SK-MEL-5 (cell line): ENCODE measurements at regions not wholly inside any gene's neighbourhood (a gene's known extent, or its start where the extent isn't known, plus 50 kb on each side); places are given as distances from the start of the nearest gene placed in this dataset.
A peak's percentile ranks its signal among the peaks of the same experiment; 100 is the strongest.
"Not testable (repeated sequence)": the region's sequence is repeated elsewhere in the genome, so short reads cannot be mapped to it uniquely, and the experiment has no call there.

ENCODE experiments used
- DNase-seq: peaks from one replicate; pipeline ENCODE4 v3.0.0-alpha.2; 2016; ENCODE audit warnings: low read depth, low spot score
- in situ Hi-C: cut with HindIII; loops from 2 replicates; pipeline ENCODE4 v1.10.0; 2016; ENCODE audit warnings: low sequenced_read_pairs, high pct_unique_total_duplicates, low pct_unique_long_range_greater_than_20kb

GRCh38 chr4:31234494-31234893 is 514.3 kb downstream of the PCDH7 start:
- no peak for DNase-seq
- in situ Hi-C loops, result no loop called here

- DNase-seq, result no peak
Measured at GRCh38 chr4:31234901-31235300, 514.7 kb downstream of the PCDH7 start.

DNA sequence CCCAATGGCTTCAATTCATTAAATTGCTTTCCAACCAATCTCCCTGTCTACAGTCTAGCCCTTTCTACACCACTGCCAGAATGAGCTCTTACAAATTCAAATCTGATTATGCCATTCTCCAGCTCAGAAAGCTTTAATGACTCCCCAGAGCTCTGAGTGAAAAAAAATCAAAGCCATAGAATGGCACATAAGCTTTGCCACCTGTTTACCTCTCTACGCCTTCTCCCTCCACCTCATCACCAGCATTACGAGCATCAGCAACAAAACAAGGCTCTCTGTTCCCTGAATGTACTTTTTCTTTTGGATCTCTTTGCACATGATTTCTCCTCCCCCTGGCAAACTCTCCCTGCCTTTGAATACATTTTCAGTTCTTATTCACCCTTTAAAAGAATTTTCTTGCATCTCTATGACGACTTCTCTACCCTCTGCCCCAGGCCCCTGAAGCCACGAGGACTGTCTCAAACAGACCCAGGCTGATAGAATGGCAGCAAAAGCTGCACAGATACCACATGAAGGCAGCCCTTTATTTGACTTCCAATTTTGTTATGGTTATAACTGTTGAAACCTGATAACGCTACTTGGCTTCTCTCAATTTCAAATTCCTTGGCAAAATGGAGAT is 516.0 kb downstream of the PCDH7 start:
- peak; percentile 43 for DNase-seq
- in situ Hi-C loops, result no loop called here

More at GRCh38 chr4:31234901-31235300, 514.7 kb downstream of the PCDH7 start:
- in situ Hi-C loops, result no loop called here

- DNase-seq, result no peak
- in situ Hi-C loops, result no loop called here
Measured at GRCh38 chr4:31236639-31237173, 516.5 kb downstream of the PCDH7 start.

DNA sequence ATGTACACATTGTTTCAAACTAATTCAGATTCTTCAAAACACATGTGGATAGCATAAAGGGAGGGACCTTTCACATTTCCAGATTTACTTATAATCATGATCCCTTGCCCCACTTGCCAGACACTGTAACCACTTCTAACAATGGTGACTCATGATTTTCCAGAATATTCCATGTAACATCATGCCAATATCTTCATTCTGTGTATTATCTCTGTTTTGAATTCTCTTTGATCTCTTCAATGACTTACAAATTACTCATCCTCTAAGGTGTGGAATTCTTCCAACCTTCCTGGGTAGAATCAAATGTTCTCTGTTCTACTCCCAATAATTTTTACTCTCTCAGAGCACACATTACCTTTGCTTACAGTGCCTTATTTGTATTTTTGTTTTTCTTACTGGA is 517.1 kb downstream of the PCDH7 start:
- in situ Hi-C loops, result no loop called here
- no peak for DNase-seq

- in situ Hi-C loops, result no loop called here
Measured at GRCh38 chr4:31239886-31240285, 519.7 kb downstream of the PCDH7 start.

GRCh38 chr4:31241504-31242106 is 521.4 kb downstream of the PCDH7 start:
- DNase-seq, result no peak
- in situ Hi-C loops, result no loop called here

More at GRCh38 chr4:31239886-31240285, 519.7 kb downstream of the PCDH7 start:
- DNase-seq, result no peak

DNA sequence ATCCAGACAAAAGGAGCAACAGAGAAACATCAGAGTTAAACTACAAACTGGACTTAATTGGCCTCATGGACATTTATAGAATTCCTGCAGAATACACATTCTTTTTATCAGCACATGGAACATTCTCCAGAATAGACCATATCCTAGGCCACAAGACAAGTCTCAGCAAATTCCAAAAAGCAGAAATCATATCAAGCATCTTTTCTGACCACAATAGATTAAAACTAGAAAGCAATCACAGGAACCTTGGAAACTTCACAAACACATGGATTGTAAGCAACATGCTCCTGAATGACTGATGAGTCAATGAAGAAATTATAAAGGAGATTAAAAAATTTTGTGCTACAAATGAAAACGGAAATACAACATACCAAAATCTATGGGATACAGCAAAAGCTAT is 526.7 kb downstream of the PCDH7 start:
- no peak for DNase-seq
- in situ Hi-C loops, result no loop called here

DNA sequence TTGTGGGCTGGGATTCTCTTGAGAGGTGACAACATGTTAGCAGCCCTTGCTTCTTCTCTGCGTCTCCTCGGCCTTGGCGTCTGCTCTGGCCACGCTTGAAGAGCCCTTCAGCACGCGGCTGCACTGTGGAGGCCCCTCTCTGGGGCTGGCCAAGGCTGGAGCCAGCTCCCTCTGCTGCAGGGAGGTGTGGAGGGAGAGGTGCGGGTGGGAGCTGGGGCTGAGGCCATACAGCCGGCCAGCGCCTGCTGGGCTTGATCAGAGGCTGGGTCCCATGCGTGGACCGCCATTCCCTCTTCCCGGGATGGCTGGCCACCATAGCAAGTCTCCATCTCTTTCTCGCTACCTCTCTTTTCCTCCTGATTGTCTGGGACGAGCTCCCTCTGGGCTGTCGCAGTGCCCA is 539.0 kb downstream of the PCDH7 start:
- no peak for DNase-seq
- in situ Hi-C loops, result no loop called here

- no peak for DNase-seq
- in situ Hi-C loops, result no loop called here
Measured at GRCh38 chr4:31261632-31262031, 541.5 kb downstream of the PCDH7 start.

DNA sequence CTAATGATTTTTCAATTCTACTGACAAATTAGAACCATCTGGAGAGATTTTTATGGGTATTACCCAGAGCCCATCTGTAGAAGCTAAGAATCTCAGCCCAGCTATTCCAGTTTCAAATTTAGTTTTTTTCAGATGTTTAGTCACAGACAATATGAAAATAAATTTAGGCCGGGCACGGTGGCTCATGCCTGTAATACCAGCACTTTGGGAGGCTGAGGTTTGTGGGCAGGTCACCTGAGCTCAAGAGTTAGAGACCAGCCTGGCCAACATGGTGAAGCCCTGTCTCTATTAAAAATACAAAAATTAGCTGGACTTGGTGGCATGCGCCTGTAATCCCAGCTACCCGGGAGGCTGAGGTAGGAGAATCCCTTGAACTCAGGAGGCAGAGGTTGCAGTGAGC is 545.9 kb downstream of the PCDH7 start:
- in situ Hi-C loops, DNase-seq: not testable (repeated sequence)

- in situ Hi-C loops, result no loop called here
- DNase-seq, result no peak
Measured at GRCh38 chr4:31272331-31273061, 552.3 kb downstream of the PCDH7 start.

DNA sequence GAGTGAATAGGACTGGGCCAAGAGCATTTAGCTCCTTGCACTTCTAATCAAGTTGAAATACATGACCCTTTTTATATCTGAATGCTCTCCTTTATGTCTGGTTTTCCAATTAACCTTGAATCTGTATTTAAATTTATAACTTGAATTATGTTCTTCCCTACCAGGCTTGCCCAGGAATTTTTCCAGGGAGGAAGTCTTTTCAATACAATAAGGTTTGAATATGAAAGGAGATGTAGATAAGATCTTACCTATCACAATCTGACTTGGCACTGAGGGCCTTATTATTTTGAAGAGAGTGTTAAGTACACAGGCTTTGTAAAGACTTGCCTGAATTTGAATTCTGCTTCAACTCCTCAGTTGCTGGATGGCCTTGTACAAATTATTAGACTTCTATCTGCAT is 555.7 kb downstream of the PCDH7 start:
- no peak for DNase-seq
- in situ Hi-C loops, result no loop called here

GRCh38 chr4:31283679-31284078 is 563.5 kb downstream of the PCDH7 start:
- in situ Hi-C loops, result no loop called here

GRCh38 chr4:31290836-31291235 is 570.7 kb downstream of the PCDH7 start:
- DNase-seq, result no peak
- in situ Hi-C loops, result no loop called here

More at GRCh38 chr4:31283679-31284078, 563.5 kb downstream of the PCDH7 start:
- no peak for DNase-seq

GRCh38 chr4:31291238-31291637 is 571.1 kb downstream of the PCDH7 start:
- in situ Hi-C loops, result no loop called here
- DNase-seq, result no peak

DNA sequence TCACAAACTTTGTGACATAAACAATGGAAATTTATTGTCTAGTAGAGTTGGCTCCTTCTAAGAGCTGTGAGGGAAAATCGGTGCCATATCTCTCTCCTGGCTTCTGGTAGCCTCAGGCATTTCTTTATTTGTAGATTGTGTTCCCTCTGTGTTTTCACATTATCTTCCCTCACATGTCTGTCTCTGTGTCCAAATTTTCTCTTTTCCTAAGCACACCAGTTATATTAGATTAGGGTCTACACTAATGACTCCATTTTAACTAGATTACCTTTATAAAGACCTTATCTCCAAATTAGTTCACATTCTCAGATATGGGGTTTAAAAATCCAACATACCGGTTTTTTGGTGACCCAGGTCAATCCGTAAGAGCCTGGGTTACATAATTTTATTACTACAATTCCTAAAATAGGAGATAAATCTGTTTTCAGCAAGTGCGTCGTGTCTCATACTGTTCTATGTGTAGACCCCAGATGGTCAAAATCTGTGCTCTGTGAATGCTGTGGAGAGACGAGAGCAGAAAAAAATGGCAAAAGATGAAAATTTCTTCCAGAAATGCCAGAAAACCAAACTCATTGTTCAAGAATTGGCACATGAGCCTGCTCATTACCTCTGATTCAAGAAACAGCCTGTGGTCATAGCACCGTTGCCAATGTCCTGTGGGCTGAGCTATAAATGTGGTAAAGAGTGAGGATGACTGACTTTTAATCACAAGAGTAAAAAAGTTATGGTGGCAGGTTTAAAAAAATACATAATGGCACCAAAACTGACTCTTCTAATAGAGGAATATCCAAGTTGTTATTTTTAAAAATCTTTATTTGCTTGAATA is 574.7 kb downstream of the PCDH7 start:
- in situ Hi-C loops, result no loop called here
- no peak for DNase-seq

- no peak for DNase-seq
- in situ Hi-C loops, result no loop called here
Measured at GRCh38 chr4:31298737-31299136, 578.6 kb downstream of the PCDH7 start.
